Kidney epithelial cell (primary cell): ENCODE measurements at regions not wholly inside any gene's neighbourhood (a gene's known extent, or its start where the extent isn't known, plus 50 kb on each side); places are given as distances from the start of the nearest gene placed in this dataset.

Source experiments
- DNase-seq: peaks from one replicate; pipeline ENCODE4 v3.0.0-alpha.2; 2010; ENCODE audit warnings: low read depth
- H3K27me3 ChIP-seq: 2 replicates; pipeline ENCODE4 v1.6.0; 2011; ENCODE audit warnings: low read length; ENCODE audit not compliant: control insufficient read depth, insufficient read depth
- H3K36me3 ChIP-seq: 2 replicates; pipeline ENCODE4 v1.5.1; 2011; ENCODE audit warnings: low read length; ENCODE audit not compliant: control insufficient read depth, insufficient read depth
- H3K4me3 ChIP-seq: 2 replicates; pipeline ENCODE4 v1.5.1; 2011; ENCODE audit warnings: low read depth, mild to moderate bottlenecking, control low read depth, low read length
- CTCF ChIP-seq: IDR thresholded peaks from 2 replicates; pipeline ENCODE4 v1.5.1; 2011; ENCODE audit warnings: mild to moderate bottlenecking, moderate library complexity, low read length, control low read depth, inconsistent platforms; ENCODE audit not compliant: insufficient read depth, poor library complexity, severe bottlenecking

- no peak for DNase-seq
- no peak overlapping the region for H3K4me3 ChIP-seq
- TF ChIP-seq CTCF: no peak
- H3K36me3 ChIP-seq: no peaks in the 10 kb centered on the region
- no peaks in the 10 kb centered on the region for H3K27me3 ChIP-seq
Observed at GRCh38 chr2:156937430-156937829, 320.1 kb upstream of the GALNT5 start.

- Histone ChIP-seq H3K36me3 (no peaks in the 10 kb centered on the region), H3K27me3 (no peaks in the 10 kb centered on the region), H3K4me3 (no peak overlapping the region)
- TF ChIP-seq CTCF: no peak
- no peak for DNase-seq
Observed at GRCh38 chr2:156944871-156945270, 312.6 kb upstream of the GALNT5 start.

- Histone ChIP-seq H3K4me3 (no peak overlapping the region), H3K27me3 (no peaks in the 10 kb centered on the region), H3K36me3 (no peaks in the 10 kb centered on the region)
- no peak for DNase-seq
- TF ChIP-seq CTCF: no peak
Observed at GRCh38 chr2:156947261-156947660, 310.2 kb upstream of the GALNT5 start.

GRCh38 chr2:156955701-156956100 is 301.8 kb upstream of the GALNT5 start:
- H3K27me3 ChIP-seq: no peaks in the 10 kb centered on the region
- TF ChIP-seq CTCF: no peak
- H3K4me3 ChIP-seq: no peak overlapping the region
- DNase-seq: no peak
- no peaks in the 10 kb centered on the region for H3K36me3 ChIP-seq

GRCh38 chr2:156956161-156956560 is 301.3 kb upstream of the GALNT5 start:
- TF ChIP-seq CTCF: no peak
- Histone ChIP-seq H3K4me3 (no peak overlapping the region), H3K27me3 (no peaks in the 10 kb centered on the region), H3K36me3 (no peaks in the 10 kb centered on the region)
- no peak for DNase-seq

GRCh38 chr2:156958374-156958773 is 299.1 kb upstream of the GALNT5 start:
- TF ChIP-seq CTCF: no peak
- H3K27me3 ChIP-seq: no peaks in the 10 kb centered on the region
- DNase-seq: no peak
- H3K36me3 ChIP-seq: no peaks in the 10 kb centered on the region
- no peak overlapping the region for H3K4me3 ChIP-seq
